Adrenal gland (tissue), 5 donors: ENCODE measurements at regions not wholly inside any gene's neighbourhood (a gene's known extent, or its start where the extent isn't known, plus 50 kb on each side); places are given as distances from the start of the nearest gene placed in this dataset.

Experiments used
- POLR2A ChIP-seq, 2 donors: fragments of 450-650 bp; IDR thresholded peaks; one replicate each; pipeline ENCODE4 v1.6.1; 2017; ENCODE audit warnings: antibody characterized with exemption in 2 of 2, mild to moderate bottlenecking in 2 of 2, moderate library complexity in 1 of 2
- TF ChIP-seq, protein P1 (sequence below), 6 experiments: fragments of 450-650 bp in 4 of 6; fragments of 200-600 bp in 2 of 6; sonication (generic) in 1 of 6; IDR thresholded peaks; 1 replicate in 5 of 6; 2 replicates in 1 of 6; pipeline versions ENCODE4 v1.5.1 to v1.8.0; 2016 to 2021; ENCODE audit warnings: antibody characterized with exemption in 6 of 6, mild to moderate bottlenecking in 2 of 6, moderate library complexity in 1 of 6
- donor health status: DM: no; HTN: no; CAD: no.

DNA sequence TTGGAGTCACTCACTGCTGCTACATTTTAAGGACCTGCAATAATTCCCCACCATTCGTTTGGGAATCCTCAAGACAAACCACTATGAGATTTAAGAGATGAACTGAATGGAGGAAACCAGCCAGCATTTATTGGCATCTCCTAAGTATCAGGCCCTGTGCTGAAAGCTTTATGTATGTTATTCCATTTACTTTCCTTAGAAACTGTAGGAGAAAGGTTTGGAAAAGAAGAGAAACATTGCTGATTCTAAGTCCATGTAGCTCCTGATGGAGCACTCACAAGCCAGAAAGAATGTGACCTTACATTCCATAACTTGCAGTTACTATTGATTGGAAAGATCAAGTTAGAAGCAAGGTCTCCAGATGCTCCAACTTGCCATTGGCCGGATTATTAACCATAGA lies 267.4 kb downstream of the GAS1 start:
- TF ChIP-seq, protein P1, sequence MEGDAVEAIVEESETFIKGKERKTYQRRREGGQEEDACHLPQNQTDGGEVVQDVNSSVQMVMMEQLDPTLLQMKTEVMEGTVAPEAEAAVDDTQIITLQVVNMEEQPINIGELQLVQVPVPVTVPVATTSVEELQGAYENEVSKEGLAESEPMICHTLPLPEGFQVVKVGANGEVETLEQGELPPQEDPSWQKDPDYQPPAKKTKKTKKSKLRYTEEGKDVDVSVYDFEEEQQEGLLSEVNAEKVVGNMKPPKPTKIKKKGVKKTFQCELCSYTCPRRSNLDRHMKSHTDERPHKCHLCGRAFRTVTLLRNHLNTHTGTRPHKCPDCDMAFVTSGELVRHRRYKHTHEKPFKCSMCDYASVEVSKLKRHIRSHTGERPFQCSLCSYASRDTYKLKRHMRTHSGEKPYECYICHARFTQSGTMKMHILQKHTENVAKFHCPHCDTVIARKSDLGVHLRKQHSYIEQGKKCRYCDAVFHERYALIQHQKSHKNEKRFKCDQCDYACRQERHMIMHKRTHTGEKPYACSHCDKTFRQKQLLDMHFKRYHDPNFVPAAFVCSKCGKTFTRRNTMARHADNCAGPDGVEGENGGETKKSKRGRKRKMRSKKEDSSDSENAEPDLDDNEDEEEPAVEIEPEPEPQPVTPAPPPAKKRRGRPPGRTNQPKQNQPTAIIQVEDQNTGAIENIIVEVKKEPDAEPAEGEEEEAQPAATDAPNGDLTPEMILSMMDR (IDR thresholded peaks at IDR 0.05), result no peak
- no peak for TF ChIP-seq POLR2A (IDR thresholded peaks at IDR 0.05)
